Stimulated activated effector memory CD8-positive, alpha-beta T cell treated with anti-CD3 and anti-CD28 coated beads, Interleukin-12 subunit alpha, Interleukin-12 subunit beta, amount 100 ng/mL, for 72 hours (primary cell): ENCODE measurements at regions not wholly inside any gene's neighbourhood (a gene's known extent, or its start where the extent isn't known, plus 50 kb on each side); places are given as distances from the start of the nearest gene placed in this dataset.

Source experiments
- ATAC-seq: fragments of 150-1000 bp; cut with Tn5 transposase; 2 replicates; pipeline ENCODE4 v1.10.0; 2021
- DNase-seq, 2 donors: peaks; one replicate each; pipeline ENCODE4 v3.0.0; 2021 to 2022; ENCODE audit warnings: low spot score in 2 of 2
- H3K27ac Mint-ChIP-seq: one replicate; pipeline ENCODE4 v1.8.0; 2022; ENCODE audit warnings: mild to moderate bottlenecking, mixed read lengths
- H3K36me3 Mint-ChIP-seq: one replicate; pipeline ENCODE4 v1.8.0; 2022; ENCODE audit warnings: mild to moderate bottlenecking, mixed read lengths
- H3K4me1 Mint-ChIP-seq: one replicate; pipeline ENCODE4 v1.8.0; 2022; ENCODE audit warnings: mixed read lengths
- H3K4me3 Mint-ChIP-seq: one replicate; pipeline ENCODE4 v1.8.0; 2022; ENCODE audit warnings: mild to moderate bottlenecking, mixed read lengths
- H3K9me3 Mint-ChIP-seq: one replicate; pipeline ENCODE4 v1.8.0; 2022; ENCODE audit warnings: mixed read lengths

GRCh38 chr11:92136797-92137196 is 87.8 kb upstream of the FAT3 start:
- Mint-ChIP-seq H3K27ac (no peak overlapping the region), H3K9me3 (peaks cover 15% of the 10 kb centered on the region), H3K4me1 (no peaks in the 10 kb centered on the region), H3K4me3 (no peak overlapping the region), H3K36me3 (no peaks in the 10 kb centered on the region)
- ATAC-seq (no peak), DNase-seq (no peak)

- Mint-ChIP-seq H3K27ac (no peak overlapping the region), H3K4me1 (no peaks in the 10 kb centered on the region), H3K36me3 (no peaks in the 10 kb centered on the region), H3K9me3 (peaks cover 27% of the 10 kb centered on the region), H3K4me3 (no peak overlapping the region)
- DNase-seq (no peak), ATAC-seq (no peak)
Observed at GRCh38 chr11:92131289-92131865, 93.2 kb upstream of the FAT3 start.

GRCh38 chr11:92130421-92130831 is 94.2 kb upstream of the FAT3 start:
- Mint-ChIP-seq H3K4me3 (no peak overlapping the region), H3K36me3 (no peaks in the 10 kb centered on the region), H3K9me3 (peaks cover 25% of the 10 kb centered on the region), H3K27ac (no peak overlapping the region), H3K4me1 (no peaks in the 10 kb centered on the region)
- DNase-seq (no peak), ATAC-seq (no peak)

GRCh38 chr11:92129811-92130210 is 94.8 kb upstream of the FAT3 start:
- ATAC-seq, result no peak
- no peaks in the 10 kb centered on the region for H3K36me3 Mint-ChIP-seq
- H3K4me3 Mint-ChIP-seq, result no peak overlapping the region
- peaks cover 20% of the 10 kb centered on the region for H3K9me3 Mint-ChIP-seq
- no peak overlapping the region for H3K27ac Mint-ChIP-seq
- no peaks in the 10 kb centered on the region for H3K4me1 Mint-ChIP-seq
- DNase-seq, result no peak

- ATAC-seq (no peak), DNase-seq (no peak)
- H3K4me1 Mint-ChIP-seq, result no peaks in the 10 kb centered on the region
- H3K27ac Mint-ChIP-seq, result no peak overlapping the region
- H3K36me3 Mint-ChIP-seq, result no peaks in the 10 kb centered on the region
- H3K4me3 Mint-ChIP-seq, result no peak overlapping the region
- H3K9me3 Mint-ChIP-seq, result peaks cover 18% of the 10 kb centered on the region
Observed at GRCh38 chr11:92128026-92128425, 96.6 kb upstream of the FAT3 start.

- no peaks in the 10 kb centered on the region for H3K36me3 Mint-ChIP-seq
- ATAC-seq, result no peak
- DNase-seq, result no peak
- peaks cover 7% of the 10 kb centered on the region for H3K9me3 Mint-ChIP-seq
- H3K4me3 Mint-ChIP-seq, result no peak overlapping the region
- H3K4me1 Mint-ChIP-seq, result no peaks in the 10 kb centered on the region
- no peak overlapping the region for H3K27ac Mint-ChIP-seq
Observed at GRCh38 chr11:92125321-92125720, 99.3 kb upstream of the FAT3 start.

- H3K4me1 Mint-ChIP-seq, result no peaks in the 10 kb centered on the region
- DNase-seq (no peak), ATAC-seq (no peak)
- no peak overlapping the region for H3K27ac Mint-ChIP-seq
- H3K9me3 Mint-ChIP-seq, result peaks cover 13% of the 10 kb centered on the region
- H3K4me3 Mint-ChIP-seq, result no peak overlapping the region
- H3K36me3 Mint-ChIP-seq, result no peaks in the 10 kb centered on the region
Observed at GRCh38 chr11:92123540-92123939, 101.1 kb upstream of the FAT3 start.

- H3K36me3 Mint-ChIP-seq, result no peaks in the 10 kb centered on the region
- H3K4me1 Mint-ChIP-seq, result no peaks in the 10 kb centered on the region
- no peak overlapping the region for H3K27ac Mint-ChIP-seq
- DNase-seq, result no peak
- H3K9me3 Mint-ChIP-seq, result peaks cover 13% of the 10 kb centered on the region
- ATAC-seq, result no peak
- H3K4me3 Mint-ChIP-seq, result no peak overlapping the region
Observed at GRCh38 chr11:92122561-92122960, 102.1 kb upstream of the FAT3 start.

GRCh38 chr11:92111287-92111686 is 113.3 kb upstream of the FAT3 start:
- Mint-ChIP-seq H3K4me1 (no peaks in the 10 kb centered on the region), H3K9me3 (peaks cover 15% of the 10 kb centered on the region), H3K27ac (no peak overlapping the region), H3K4me3 (no peak overlapping the region), H3K36me3 (no peaks in the 10 kb centered on the region)
- ATAC-seq (no peak), DNase-seq (no peak)

GRCh38 chr11:92109466-92109865 is 115.2 kb upstream of the FAT3 start:
- H3K4me3 Mint-ChIP-seq, result no peak overlapping the region
- H3K36me3 Mint-ChIP-seq, result no peaks in the 10 kb centered on the region
- ATAC-seq (no peak), DNase-seq (no peak)
- H3K4me1 Mint-ChIP-seq, result no peaks in the 10 kb centered on the region
- H3K9me3 Mint-ChIP-seq, result peaks cover 6% of the 10 kb centered on the region
- H3K27ac Mint-ChIP-seq, result no peak overlapping the region

GRCh38 chr11:92107331-92107730 is 117.3 kb upstream of the FAT3 start:
- Mint-ChIP-seq H3K9me3 (peaks cover 3% of the 10 kb centered on the region), H3K4me1 (no peaks in the 10 kb centered on the region), H3K36me3 (no peaks in the 10 kb centered on the region), H3K27ac (no peak overlapping the region), H3K4me3 (no peak overlapping the region)
- DNase-seq, result no peak
- no peak for ATAC-seq

- DNase-seq (no peak), ATAC-seq (no peak)
- H3K27ac Mint-ChIP-seq, result no peak overlapping the region
- H3K4me1 Mint-ChIP-seq, result no peaks in the 10 kb centered on the region
- H3K36me3 Mint-ChIP-seq, result no peaks in the 10 kb centered on the region
- peaks cover 3% of the 10 kb centered on the region for H3K9me3 Mint-ChIP-seq
- H3K4me3 Mint-ChIP-seq, result no peak overlapping the region
Observed at GRCh38 chr11:92104349-92104748, 120.3 kb upstream of the FAT3 start.

- no peak for DNase-seq
- no peak overlapping the region for H3K4me3 Mint-ChIP-seq
- no peak for ATAC-seq
- no peaks in the 10 kb centered on the region for H3K36me3 Mint-ChIP-seq
- H3K27ac Mint-ChIP-seq, result no peak overlapping the region
- H3K9me3 Mint-ChIP-seq, result peaks cover 3% of the 10 kb centered on the region
- no peaks in the 10 kb centered on the region for H3K4me1 Mint-ChIP-seq
Observed at GRCh38 chr11:92101920-92102319, 122.7 kb upstream of the FAT3 start.

GRCh38 chr11:92099183-92099582 is 125.4 kb upstream of the FAT3 start:
- H3K9me3 Mint-ChIP-seq, result peaks cover 6% of the 10 kb centered on the region
- no peaks in the 10 kb centered on the region for H3K36me3 Mint-ChIP-seq
- no peaks in the 10 kb centered on the region for H3K4me1 Mint-ChIP-seq
- DNase-seq, result no peak
- no peak overlapping the region for H3K4me3 Mint-ChIP-seq
- no peak overlapping the region for H3K27ac Mint-ChIP-seq
- ATAC-seq, result no peak

GRCh38 chr11:92098172-92098571 is 126.4 kb upstream of the FAT3 start:
- Mint-ChIP-seq H3K36me3 (no peaks in the 10 kb centered on the region), H3K27ac (no peak overlapping the region), H3K4me1 (no peaks in the 10 kb centered on the region), H3K9me3 (peaks cover 6% of the 10 kb centered on the region), H3K4me3 (no peak overlapping the region)
- no peak for DNase-seq
- no peak for ATAC-seq

- Mint-ChIP-seq H3K4me3 (no peak overlapping the region), H3K9me3 (peaks cover 18% of the 10 kb centered on the region), H3K27ac (no peak overlapping the region), H3K4me1 (no peaks in the 10 kb centered on the region), H3K36me3 (no peaks in the 10 kb centered on the region)
- ATAC-seq, result no peak
- DNase-seq, result no peak
Observed at GRCh38 chr11:92087725-92088537, 136.7 kb upstream of the FAT3 start.
